HG02571 (cell line): ENCODE measurements at regions not wholly inside any gene's neighbourhood (a gene's known extent, or its start where the extent isn't known, plus 50 kb on each side); places are given as distances from the start of the nearest gene placed in this dataset.
"Not testable (repeated sequence)": the region's sequence is repeated elsewhere in the genome, so short reads cannot be mapped to it uniquely, and the experiment has no call there.

Source experiments
- ATAC-seq: cut with Tn5 transposase; IDR thresholded peaks from one replicate; pipeline ENCODE4 v1.9.1; 2021; ENCODE audit warnings: mild to moderate bottlenecking, moderate library complexity; ENCODE audit not compliant: unreplicated experiment

- no peak for ATAC-seq
Observed at GRCh38 chr14:65153101-65153500, 50.8 kb upstream of the MAX start.

- no peak for ATAC-seq
Observed at GRCh38 chr14:65156568-65157366, 54.5 kb upstream of the MAX start.

- peak; percentile 68 for ATAC-seq
Observed at GRCh38 chr14:65159281-65160062, 57.2 kb upstream of the MAX start.

GRCh38 chr14:65160091-65160490 lies 57.8 kb upstream of the MAX start:
- no peak for ATAC-seq

- ATAC-seq = no peak
Observed at GRCh38 chr14:65162031-65162430, 59.7 kb upstream of the MAX start.

- no peak for ATAC-seq
Observed at GRCh38 chr14:65164068-65164824, 61.9 kb upstream of the MAX start.

- no peak for ATAC-seq
Observed at GRCh38 chr14:65164825-65165135, 62.5 kb upstream of the MAX start.

- no peak for ATAC-seq
Observed at GRCh38 chr14:65167072-65167645, 64.8 kb upstream of the MAX start.

GRCh38 chr14:65168840-65169239 lies 66.5 kb upstream of the MAX start:
- ATAC-seq = no peak

GRCh38 chr14:65169351-65169750 lies 67.0 kb upstream of the MAX start:
- ATAC-seq = peak; percentile 83

- no peak for ATAC-seq
Observed at GRCh38 chr14:65170318-65170717, 68.0 kb upstream of the MAX start.

- no peak for ATAC-seq
Observed at GRCh38 chr14:65170768-65171507, 68.6 kb upstream of the MAX start.

GRCh38 chr14:65173973-65174693 lies 71.8 kb upstream of the MAX start:
- ATAC-seq = no peak

GRCh38 chr14:65174783-65175182 lies 72.5 kb upstream of the MAX start:
- no peak for ATAC-seq

GRCh38 chr14:65177551-65177950 lies 75.2 kb upstream of the MAX start:
- ATAC-seq = no peak

- not testable (repeated sequence) for ATAC-seq
Observed at GRCh38 chr14:65179231-65179630, 76.9 kb upstream of the MAX start.

GRCh38 chr14:65179918-65180724 lies 77.8 kb upstream of the MAX start:
- peak; percentile 79 for ATAC-seq

- peak; percentile 1 for ATAC-seq
Observed at GRCh38 chr14:65180725-65181025, 78.4 kb upstream of the MAX start.

GRCh38 chr14:65184032-65184764 lies 81.9 kb upstream of the MAX start:
- ATAC-seq = no peak
